Kidney epithelial cell (primary cell): ENCODE measurements at regions not wholly inside any gene's neighbourhood (a gene's known extent, or its start where the extent isn't known, plus 50 kb on each side); places are given as distances from the start of the nearest gene placed in this dataset.

Source experiments
- DNase-seq: peaks from one replicate; pipeline ENCODE4 v3.0.0-alpha.2; 2010; ENCODE audit warnings: low read depth
- H3K27me3 ChIP-seq: 2 replicates; pipeline ENCODE4 v1.6.0; 2011; ENCODE audit warnings: low read length; ENCODE audit not compliant: control insufficient read depth, insufficient read depth
- H3K36me3 ChIP-seq: 2 replicates; pipeline ENCODE4 v1.5.1; 2011; ENCODE audit warnings: low read length; ENCODE audit not compliant: control insufficient read depth, insufficient read depth
- H3K4me3 ChIP-seq: 2 replicates; pipeline ENCODE4 v1.5.1; 2011; ENCODE audit warnings: low read depth, mild to moderate bottlenecking, control low read depth, low read length
- CTCF ChIP-seq: IDR thresholded peaks from 2 replicates; pipeline ENCODE4 v1.5.1; 2011; ENCODE audit warnings: mild to moderate bottlenecking, moderate library complexity, low read length, control low read depth, inconsistent platforms; ENCODE audit not compliant: insufficient read depth, poor library complexity, severe bottlenecking

- Histone ChIP-seq H3K4me3 (no peak overlapping the region), H3K27me3 (no peaks in the 10 kb centered on the region), H3K36me3 (no peaks in the 10 kb centered on the region)
- no peak for TF ChIP-seq CTCF
- no peak for DNase-seq
Observed at GRCh38 chr16:86359571-86359970, 150.8 kb upstream of the FOXF1 start.

GRCh38 chr16:86362155-86362849 lies 148.0 kb upstream of the FOXF1 start:
- TF ChIP-seq CTCF, result no peak
- Histone ChIP-seq H3K4me3 (no peak overlapping the region), H3K27me3 (no peaks in the 10 kb centered on the region), H3K36me3 (no peaks in the 10 kb centered on the region)
- no peak for DNase-seq

GRCh38 chr16:86363057-86363490 lies 147.3 kb upstream of the FOXF1 start:
- no peaks in the 10 kb centered on the region for H3K27me3 ChIP-seq
- H3K4me3 ChIP-seq, result no peak overlapping the region
- H3K36me3 ChIP-seq, result no peaks in the 10 kb centered on the region
- TF ChIP-seq CTCF, result no peak
- no peak for DNase-seq

- Histone ChIP-seq H3K27me3 (no peaks in the 10 kb centered on the region), H3K4me3 (no peak overlapping the region)
- DNase-seq, result no peak
Observed at GRCh38 chr16:86363836-86364618, 146.3 kb upstream of the FOXF1 start.

GRCh38 chr16:86364653-86365380 lies 145.5 kb upstream of the FOXF1 start:
- no peak for TF ChIP-seq CTCF
- no peak overlapping the region for H3K4me3 ChIP-seq
- H3K27me3 ChIP-seq, result no peaks in the 10 kb centered on the region
- DNase-seq, result no peak
- no peaks in the 10 kb centered on the region for H3K36me3 ChIP-seq

More at GRCh38 chr16:86363836-86364618, 146.3 kb upstream of the FOXF1 start:
- no peak for TF ChIP-seq CTCF
- H3K36me3 ChIP-seq, result no peaks in the 10 kb centered on the region
